Fibroblast of the aortic adventitia (primary cell): ENCODE measurements at regions not wholly inside any gene's neighbourhood (a gene's known extent, or its start where the extent isn't known, plus 50 kb on each side); places are given as distances from the start of the nearest gene placed in this dataset.

ENCODE experiments used
- DNase-seq: peaks from one replicate; pipeline ENCODE4 v3.0.0-alpha.2; 2010; ENCODE audit warnings: low read depth
- H3K4me3 ChIP-seq: 2 replicates; pipeline ENCODE4 v1.5.1; 2011; ENCODE audit warnings: low read depth, mild to moderate bottlenecking, control low read depth, low read length, moderate library complexity
- CTCF ChIP-seq: IDR thresholded peaks from 2 replicates; pipeline ENCODE4 v1.5.1; 2011; ENCODE audit warnings: mild to moderate bottlenecking, low read length, control low read depth, inconsistent platforms; ENCODE audit not compliant: insufficient read depth

DNA sequence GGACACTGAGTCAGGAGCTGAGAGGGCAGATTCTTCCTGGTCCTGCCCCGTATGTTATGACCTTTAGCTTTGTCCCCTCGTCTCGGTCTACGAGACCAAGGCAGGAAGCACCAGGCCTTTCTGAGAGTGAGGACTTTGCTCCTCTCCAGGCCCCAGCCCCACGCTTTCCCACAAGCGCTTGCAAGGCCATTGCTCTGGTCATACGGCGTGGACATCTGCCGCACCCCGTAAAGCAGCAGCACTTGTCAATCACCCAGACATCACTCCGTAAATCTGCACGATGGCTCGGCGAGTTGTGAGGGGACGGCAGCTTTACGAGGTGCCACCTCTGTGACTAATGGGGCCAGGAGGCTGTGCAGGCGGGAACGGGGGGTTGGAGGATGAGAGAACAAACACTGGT is 100.8 kb upstream of the TWIST2 start:
- no peak for TF ChIP-seq CTCF
- DNase-seq, result no peak
- H3K4me3 ChIP-seq, result no peak overlapping the region

DNA sequence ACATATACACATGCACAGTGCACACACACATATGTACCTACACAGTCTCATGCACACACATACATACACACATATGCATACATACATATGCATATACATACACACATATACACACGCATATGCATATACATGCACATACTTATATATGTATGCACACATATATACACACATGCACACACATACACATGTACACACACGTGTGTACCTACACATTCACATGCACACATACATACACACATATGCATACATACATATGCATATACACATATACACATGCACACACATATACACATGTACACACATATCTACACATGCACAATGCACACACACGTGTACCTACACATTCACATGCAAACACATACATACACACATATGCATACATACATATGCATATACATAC is 100.3 kb upstream of the TWIST2 start:
- no peak for TF ChIP-seq CTCF

DNA sequence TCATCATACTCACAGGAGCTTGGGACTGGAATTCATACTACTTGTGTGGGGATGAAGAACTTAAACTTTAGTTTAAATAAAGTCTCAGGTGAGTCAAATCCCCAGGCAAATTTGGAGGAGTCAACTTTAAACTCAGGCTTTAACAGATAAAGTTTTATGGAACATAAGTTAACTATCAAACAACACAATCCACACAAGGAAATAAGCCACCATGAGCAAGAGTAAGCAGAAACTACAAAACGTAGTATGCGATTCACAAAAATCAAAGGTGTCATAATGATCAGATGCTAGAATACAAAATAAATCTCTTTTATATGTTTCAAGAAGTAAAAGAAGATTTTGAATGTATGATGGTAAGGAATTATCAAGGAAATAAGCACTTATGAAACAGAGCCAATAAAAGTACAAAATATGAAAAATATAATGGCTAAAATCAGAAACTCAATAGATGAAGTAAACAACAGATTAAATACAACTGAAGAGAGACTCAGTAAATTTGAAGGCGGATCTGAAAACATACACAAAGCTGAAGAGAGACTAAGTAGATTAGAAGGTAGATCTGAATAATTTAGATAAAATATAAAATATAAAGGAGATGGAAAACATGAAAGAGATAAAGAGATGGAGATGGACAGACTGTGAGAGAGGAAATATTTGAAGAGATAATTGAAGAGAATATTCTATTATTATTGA is 97.5 kb upstream of the TWIST2 start:
- H3K4me3 ChIP-seq, result no peak overlapping the region
- no peak for TF ChIP-seq CTCF
- no peak for DNase-seq

More for the DNA sequence above, 100.3 kb upstream of the TWIST2 start:
- DNase-seq, result no peak
- H3K4me3 ChIP-seq, result no peak overlapping the region

DNA sequence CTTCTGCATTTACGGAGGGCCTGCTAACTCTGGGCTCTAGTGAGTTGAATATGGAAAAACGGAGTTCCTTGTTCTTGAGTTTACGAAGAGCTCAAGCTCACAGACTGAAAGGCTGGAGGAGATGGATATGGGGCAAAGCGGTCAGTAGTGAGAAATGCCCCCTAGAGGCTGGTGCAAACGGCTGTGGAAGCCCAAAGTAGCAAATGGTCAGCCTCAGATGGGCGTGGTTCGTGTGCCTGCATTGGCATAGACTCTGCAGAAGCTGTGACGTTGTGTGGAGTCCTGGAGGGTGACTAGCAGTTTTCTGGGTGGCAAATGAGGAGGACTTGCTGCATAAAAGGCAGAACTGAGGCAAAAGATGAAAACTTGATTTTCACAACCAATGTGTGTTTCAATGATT is 93.6 kb upstream of the TWIST2 start:
- no peak for DNase-seq
- H3K4me3 ChIP-seq, result no peak overlapping the region
- peak; percentile 30 for TF ChIP-seq CTCF

GRCh38 chr2:238761868-238762267 is 86.0 kb upstream of the TWIST2 start:
- H3K4me3 ChIP-seq, result no peak overlapping the region
- DNase-seq, result peak; percentile 42
- TF ChIP-seq CTCF, result no peak

DNA sequence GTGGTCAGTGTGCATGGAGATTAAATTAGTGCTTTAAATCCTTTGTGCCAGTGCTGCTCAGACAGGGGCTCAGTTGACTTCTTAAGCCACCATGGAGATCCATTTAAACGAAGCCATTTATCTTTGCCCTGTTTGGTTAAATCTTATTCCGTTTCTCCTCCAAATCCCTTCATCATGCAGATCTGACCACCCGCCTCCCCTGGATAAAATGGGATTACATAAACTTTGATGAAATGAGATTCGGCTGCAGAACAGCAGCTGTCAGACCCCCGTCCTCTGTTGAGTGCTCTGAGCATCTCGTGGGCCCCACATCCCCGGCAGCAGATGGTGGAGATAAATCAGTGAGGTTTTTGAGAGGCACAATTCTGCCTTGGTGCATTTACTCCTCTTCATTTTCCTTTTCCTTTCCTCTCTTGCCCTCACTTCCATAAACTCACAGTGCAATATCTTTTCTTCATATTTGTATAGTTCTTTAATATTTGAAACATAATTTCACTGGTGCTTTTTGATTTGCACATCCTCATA is 84.4 kb upstream of the TWIST2 start:
- TF ChIP-seq CTCF, result no peak

DNA sequence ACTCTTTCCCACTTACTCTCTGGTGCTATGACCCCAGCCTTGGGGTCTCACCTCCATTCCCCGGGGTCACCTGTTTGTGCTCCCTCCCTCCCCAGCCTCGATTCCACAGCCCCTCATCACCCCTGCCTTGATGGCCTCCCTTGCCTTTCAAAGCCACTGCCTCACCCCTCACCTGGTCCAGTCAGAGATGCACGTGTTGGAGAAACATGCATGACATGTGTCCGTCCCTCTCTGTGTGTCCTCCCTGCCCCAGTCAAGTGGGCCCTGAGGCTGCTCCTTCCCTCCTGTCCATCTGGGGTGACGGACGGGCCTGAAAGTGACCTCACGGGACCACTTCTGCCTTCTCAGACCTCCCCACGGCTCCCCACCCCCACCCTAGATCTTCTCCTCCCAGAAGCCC is 82.3 kb upstream of the TWIST2 start:
- no peak for DNase-seq
- H3K4me3 ChIP-seq, result no peak overlapping the region
- TF ChIP-seq CTCF, result no peak

More for the DNA sequence above, 84.4 kb upstream of the TWIST2 start:
- no peak for DNase-seq
- no peak overlapping the region for H3K4me3 ChIP-seq
